ENCODE measurements at regions not wholly inside any gene's neighbourhood (a gene's known extent, or its start where the extent isn't known, plus 50 kb on each side); places are given as distances from the start of the nearest gene placed in this dataset.
"Not testable (repeated sequence)": the region's sequence is repeated elsewhere in the genome, so short reads cannot be mapped to it uniquely, and the experiment has no call there.

DNA sequence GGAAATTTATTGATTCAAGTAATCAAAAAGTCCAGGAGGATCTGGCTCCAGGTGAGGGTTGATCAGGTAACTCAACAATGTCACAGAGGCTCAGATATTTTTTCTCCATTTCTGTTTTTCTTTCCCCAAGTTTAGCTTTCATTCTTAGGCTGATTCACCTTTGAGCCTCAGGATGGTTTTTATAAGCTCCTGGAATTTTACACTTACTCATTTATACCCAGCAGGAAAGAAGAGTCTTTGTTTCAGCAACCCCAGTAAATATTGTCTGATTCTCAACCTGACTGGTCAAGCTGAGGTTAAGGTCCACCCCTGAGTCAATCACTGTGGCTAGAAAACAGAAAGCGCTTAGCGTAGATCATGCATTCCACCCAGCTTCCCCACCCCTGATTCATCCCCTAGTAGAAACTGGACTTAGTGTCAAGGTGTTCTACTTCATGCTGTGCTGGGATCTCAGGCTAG, 500.6 kb downstream of the KIF4B start:
- DNase-seq (ENCODE audit: low spot score): no peak

DNA sequence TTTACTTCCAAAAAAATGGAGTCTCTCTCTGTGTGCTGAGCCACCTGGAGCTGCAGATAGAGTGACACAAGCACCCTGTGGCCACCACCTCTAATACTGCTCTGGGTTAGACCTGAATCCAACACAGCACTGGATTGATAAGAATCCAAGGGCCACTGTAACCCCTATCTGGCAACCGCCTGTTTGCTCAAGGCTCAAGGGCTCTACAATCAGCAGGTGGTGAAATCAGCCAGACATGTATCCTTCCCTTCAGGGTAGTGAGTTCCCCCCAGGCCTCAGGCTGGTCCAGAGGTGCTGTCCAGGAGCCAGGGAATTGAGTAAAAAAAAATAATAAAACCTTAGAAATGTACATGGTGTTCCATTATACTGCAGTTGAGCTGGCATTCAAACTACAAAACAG, 509.0 kb downstream of the KIF4B start:
- no peak for DNase-seq (ENCODE audit: low spot score)

DNA sequence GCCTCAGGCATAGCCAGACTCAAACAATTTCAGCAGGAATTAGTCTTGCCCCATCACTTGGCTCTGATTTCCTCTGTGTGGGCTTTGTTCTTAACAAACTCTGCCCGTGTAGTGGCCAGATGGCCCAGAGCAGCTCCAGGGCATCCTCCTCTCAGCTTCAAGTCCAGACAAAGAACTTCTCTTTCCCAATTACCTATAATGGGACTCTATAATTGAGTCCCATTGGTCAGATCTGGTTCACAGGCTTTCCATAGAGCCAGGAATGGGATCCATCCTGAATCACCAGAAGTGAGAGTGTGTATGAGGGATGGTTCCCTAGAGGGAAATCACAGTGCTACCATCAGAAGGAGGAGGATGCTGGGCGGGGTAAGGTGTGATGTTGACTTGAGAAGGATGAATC, 515.8 kb downstream of the KIF4B start:
- DNase-seq (ENCODE audit: low spot score): no peak

DNA sequence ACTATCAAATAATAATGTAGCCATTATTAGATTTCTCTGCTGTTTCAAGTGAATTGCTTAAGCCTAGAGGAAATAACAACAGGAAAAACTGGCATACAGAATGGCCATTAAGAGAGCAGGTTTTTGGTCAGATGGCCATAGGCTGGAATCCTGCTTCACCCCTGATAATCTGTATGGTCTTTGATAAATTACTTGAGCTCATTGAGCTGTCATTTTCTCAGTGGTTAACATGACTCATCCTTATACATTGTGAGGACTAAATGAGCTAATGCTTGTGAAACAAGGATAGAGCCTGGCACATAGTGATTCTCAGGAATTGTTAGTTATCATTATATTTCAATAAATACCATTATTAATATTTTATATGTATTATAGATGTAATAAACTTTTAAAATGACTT, 516.5 kb downstream of the KIF4B start:
- no peak for DNase-seq (ENCODE audit: low spot score)

DNA sequence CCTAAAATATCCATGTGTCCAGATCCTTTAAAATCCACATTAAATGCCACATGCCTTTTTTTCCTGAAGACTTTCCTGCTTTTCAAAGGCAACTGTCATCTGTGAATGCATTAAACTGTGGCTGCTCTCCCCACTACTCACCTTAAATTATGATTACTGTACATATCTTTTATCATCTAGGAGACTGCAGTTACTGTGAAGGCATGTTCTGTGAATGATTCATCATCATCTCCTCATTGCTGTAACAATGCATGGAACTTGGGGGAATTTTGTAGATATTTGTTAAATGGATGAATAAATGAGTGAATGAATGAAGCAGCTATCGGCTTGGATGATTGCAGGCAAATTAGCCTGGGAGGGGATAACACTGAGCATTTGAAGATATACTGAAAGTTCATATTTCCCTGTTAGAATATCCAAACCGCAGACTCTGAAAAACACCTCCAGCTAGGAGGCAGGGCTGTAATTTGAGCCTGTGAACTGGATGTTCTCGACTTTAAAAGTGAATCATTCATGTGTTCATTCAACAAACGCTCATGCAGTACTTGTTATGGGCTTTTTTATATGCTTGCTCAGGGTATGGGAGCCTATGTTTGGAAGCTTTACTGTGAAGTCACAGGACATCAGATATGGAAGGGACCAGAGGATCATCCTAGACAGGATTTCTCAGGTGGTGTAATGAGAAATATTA, 519.2 kb downstream of the KIF4B start:
- DNase-seq (ENCODE audit: low spot score): no peak

DNA sequence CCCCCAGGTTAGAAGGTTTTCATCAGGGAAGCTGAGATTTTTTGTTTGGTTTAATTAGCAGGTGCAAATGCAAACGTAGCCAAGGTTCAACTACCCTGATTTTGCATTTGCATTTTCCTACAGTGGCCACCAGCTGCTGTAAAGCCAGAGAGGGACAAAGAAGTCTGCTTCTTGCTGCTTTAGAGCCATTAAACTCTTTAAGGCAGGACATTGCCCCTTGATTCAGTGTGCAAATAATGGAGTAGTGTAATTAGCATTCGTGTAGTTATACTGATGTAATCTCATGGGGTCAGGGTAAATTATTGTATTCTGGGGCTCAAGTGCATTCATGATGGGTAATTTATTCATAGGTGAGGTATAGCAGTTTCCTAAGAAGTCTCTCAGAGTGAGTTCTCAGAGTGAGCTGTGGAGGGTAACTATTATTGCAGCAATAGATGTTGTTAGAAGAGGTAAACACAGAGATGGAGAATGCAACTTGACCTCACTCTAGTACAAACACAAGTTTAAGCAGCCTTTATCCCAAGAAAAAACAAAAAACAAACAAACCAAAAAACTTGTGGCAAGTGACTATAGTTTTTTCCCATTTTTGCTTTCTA, 526.5 kb downstream of the KIF4B start:
- DNase-seq (ENCODE audit: low spot score): no peak

DNA sequence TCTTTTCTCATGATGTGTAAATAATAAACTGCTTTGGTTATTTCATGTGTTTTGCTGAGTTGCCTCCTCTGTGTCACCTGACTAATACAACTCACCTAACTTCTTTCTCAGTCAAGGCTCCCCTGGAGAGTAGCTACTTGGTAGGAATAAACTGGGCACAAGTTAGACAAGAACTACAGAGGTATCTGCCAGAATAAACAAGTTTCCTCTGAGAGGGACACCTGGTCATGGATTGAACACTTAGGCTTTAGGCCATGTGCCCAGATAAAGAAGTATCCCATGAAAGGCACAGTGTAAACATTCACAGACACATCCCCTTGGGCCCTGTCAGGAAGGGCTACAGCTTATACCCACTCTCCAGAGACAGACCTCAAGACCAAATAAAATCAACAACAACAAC, 532.5 kb downstream of the KIF4B start:
- DNase-seq (ENCODE audit: low spot score): no peak

DNA sequence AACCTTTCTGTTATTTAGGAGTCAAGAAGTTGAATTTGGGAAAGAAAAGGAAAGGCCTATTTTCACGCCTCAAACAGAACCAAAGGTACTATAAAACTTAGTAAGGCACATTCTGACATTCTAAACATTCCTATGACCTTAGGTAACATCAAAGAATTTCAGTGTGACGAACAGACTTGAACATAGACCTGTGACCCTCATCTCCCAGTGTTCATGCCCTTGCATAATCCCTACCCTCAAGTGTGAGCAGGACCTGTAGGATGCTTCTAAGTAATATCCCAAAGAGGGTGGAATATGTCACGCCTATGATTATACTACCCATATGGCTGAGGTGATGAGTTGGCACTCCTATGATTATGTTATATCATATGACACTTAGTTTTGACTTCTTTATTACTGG, 540.9 kb downstream of the KIF4B start:
- no peak for DNase-seq (ENCODE audit: low spot score)

DNA sequence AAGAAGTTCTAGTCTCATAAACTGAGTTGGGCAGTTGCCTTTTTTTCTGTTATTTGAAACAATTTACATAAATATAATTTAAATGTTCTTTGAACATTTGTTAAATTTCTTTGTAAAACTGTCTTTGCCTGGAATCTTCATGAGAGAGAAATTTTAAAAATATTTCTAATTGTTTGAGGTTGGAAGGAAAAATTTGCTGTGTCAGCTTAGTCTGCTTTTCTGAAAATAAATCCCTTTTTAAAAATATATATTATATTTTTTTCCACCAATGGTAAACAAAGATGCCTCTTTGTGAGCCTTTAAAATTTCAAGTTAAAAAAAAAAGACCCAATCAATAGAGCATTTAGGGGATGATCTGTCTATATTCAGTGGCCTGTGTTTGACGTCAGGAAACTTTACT, 542.7 kb downstream of the KIF4B start:
- DNase-seq (ENCODE audit: low spot score): no peak

DNA sequence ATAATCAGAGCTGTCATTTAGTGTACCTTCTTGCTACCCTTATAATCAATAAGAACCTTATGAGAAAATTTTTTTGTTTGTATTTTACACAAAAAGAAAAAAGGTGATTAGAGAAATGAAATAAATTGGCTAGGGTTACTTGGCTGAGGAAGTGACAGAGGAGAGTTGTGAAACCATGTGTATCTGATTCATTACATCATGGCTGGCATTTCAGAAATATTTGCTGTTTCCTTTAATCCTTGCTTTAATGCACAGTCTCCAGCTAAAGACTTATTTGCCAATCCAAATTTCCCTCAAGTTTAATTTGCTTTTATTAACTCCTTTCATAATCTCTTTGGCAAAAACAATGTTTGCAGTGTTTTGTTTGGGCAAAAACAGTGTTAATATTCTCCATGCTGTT, 543.1 kb downstream of the KIF4B start:
- no peak for DNase-seq (ENCODE audit: low spot score)

DNA sequence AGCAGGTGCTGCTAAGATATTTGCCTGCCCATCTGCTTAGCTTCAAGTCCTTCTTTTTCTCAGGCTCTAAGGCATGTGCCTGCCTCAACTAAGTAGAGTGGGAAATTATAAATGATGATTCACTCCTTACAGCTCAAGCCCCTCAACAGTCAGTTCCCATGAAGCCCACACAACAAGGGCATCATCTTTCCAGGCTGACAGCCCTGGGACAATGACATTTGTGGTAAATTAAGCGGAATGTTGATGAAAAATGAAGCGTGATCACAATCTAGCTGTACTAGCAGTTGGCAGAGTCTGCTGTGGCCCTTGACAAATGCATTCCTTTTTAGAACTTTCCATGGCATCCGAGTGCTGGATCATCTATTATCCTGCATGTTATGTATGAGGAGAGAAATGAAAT, 548.6 kb downstream of the KIF4B start:
- no peak for DNase-seq (ENCODE audit: low spot score)

DNA sequence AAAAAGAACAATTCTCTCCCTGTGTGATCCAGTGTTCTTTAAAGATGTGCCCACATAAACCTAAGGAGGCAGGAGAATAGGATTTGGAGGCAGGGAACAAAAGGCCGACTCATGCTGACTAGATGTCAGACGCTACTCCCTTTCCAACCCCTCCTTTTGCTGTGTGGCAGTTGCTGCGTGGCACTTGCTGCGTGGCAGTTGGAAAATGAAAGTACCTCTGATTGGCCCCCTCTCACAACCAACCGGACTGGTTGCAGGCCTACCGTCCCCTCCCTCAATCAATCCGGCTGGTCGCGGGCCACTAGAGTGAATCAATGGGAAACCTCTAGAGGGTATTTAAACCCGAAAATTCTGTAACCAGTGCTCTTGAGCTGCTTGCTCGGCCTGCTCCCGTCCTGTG, 551.0 kb downstream of the KIF4B start:
- DNase-seq (ENCODE audit: low spot score): no peak

DNA sequence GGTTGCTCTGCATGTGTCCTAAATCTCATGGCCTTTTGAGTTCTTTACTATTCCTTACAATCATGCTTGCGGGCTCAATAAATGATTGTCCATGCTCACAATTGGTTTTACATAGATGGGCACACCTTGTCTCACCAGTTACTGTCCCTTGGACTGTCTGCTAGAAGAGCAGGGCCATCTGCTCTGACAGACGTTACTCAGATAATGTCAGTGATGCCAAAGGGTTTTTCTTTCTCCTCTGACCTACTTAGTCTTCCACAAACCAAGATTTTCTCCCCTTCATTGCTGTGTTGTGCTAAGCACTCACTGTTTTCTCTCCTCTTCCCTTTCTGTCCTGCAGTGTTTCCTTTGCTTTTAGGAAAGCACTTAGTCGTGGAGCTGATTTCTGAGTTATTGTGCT, 562.3 kb downstream of the KIF4B start:
- DNase-seq (ENCODE audit: low spot score): no peak

DNA sequence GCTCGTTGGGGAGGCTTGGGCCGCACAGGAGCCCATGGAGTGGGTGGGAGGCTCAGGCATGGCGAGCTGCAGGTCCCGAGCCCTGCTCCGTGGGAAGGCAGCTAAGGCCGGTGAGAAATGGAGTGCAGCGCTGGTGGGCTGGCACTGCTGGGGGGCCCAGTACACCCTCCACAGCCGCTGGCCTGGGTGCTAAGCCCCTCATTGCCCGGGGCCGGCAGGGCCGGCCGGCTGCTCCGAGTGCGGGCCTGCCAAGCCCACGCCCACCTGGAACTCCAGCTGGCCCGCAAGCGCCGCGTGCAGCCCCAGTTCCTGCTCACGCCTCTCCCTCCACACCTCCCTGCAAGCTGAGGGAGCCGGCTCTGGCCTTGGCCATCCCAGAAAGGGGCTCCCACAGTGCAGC, 573.3 kb downstream of the KIF4B start:
- DNase-seq (ENCODE audit: low spot score): not testable (repeated sequence)

DNA sequence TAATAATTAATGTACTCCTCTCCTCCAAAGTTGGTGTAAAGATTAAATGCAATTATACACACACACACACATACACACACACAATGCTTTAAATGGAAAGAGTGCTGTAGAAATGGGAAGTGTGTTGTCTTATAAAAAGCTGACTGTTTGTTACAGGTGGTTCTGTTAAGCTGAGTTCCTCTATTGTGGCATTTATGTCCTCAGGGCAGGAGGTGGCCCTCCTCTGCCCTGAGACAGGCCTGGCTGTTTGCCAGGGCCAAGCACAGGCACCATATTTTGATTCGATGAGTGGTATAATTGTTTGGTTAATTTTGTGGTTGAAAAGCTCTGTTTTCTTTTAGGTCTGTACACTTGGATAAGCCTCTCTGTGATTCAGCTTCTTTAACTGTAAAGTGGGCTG, 573.9 kb downstream of the KIF4B start:
- DNase-seq (ENCODE audit: low spot score): no peak

DNA sequence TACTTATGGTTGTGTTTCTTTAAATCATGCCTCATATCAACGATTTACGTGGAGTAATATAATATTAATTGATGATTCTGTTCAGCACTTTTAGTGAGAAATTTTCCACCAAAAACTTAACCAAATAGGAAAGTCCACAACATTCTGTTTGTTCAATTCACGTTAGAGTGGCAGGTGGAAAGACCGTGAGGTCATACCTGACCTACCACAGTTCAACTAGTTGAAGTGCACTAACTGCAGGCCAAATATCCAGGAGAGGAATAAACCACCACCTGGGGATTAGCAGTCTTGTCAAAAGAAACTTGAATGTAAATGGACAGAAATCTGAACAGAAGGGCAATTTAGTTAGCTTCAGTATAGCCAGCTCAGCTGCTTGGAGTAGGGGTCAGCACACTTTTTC, 577.7 kb downstream of the KIF4B start:
- DNase-seq (ENCODE audit: low spot score): no peak

DNA sequence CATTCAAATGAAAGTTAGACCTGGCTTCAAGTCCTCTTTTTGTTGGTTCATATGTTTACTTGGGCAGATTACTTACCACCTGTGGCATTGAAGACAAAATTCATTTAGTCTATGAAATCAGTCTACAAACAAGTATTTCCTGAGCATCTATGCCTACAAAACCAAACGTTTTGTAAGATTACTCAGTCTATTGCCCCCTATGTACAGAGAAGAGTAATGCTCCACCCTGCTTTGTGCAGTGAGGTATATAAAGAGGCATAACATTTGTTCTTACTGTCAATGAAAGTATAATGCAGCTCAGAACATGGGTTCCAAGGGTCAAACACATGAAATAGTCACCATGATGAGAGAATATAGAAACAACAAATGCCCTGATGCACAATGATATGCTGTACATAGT, 580.7 kb downstream of the KIF4B start:
- DNase-seq (ENCODE audit: low spot score): no peak

DNA sequence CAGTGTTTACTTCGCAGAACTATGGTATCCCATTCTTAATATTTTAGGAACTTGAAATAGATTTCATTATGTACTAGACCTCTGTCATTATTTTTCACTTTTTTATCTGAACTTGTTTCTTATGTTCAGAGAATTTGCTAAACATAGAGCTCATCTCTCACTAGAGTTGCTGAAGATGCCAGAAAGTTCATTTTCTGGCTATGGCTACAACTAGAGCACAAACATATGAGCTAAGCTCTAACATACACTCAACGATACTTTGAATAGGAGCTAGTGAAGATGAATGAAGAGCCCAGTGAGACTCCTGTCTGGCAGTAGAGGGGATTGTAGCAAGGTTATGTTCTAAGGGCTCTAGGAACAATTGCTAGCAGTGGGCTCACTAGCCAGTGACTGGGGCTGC, 582.2 kb downstream of the KIF4B start:
- DNase-seq (ENCODE audit: low spot score): no peak

DNA sequence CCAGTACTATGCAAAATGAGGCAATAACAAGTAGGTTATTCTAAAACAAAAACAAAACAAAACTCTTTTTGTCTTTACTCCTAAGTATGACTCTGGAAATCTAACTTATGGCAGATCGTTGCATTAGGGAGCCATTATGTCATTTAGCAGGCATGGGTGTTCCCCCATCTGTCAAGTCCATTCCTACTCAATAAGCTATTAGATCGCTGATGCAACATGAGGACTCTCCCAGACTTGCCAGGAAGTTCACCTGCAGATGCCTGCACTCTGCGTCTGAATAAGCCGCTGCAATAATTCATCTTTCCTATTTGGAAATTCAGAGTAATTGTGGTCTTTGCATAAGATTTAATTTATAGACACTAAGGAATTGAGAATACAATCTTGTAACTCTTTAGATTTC, 585.0 kb downstream of the KIF4B start:
- DNase-seq (ENCODE audit: low spot score): no peak

DNA sequence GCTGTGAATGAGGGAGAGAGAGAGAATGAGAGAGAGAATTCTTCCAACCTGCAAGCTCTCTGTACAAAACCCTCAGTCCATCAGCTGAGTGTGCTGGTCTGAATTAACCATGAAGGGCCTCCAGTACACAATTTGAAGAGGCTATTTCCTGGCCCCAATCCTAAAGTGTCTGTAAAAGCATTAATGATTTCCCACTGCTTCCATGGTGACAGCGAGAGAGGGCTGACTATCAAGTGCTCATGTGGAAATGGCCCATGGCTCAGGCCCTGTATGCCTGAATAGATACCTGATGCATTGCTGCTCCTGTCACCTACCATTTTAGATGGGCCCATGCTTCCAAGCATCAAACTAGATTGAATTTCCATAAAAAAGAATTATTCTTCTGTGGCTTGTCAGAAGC, 592.4 kb downstream of the KIF4B start:
- DNase-seq (ENCODE audit: low spot score): no peak

DNA sequence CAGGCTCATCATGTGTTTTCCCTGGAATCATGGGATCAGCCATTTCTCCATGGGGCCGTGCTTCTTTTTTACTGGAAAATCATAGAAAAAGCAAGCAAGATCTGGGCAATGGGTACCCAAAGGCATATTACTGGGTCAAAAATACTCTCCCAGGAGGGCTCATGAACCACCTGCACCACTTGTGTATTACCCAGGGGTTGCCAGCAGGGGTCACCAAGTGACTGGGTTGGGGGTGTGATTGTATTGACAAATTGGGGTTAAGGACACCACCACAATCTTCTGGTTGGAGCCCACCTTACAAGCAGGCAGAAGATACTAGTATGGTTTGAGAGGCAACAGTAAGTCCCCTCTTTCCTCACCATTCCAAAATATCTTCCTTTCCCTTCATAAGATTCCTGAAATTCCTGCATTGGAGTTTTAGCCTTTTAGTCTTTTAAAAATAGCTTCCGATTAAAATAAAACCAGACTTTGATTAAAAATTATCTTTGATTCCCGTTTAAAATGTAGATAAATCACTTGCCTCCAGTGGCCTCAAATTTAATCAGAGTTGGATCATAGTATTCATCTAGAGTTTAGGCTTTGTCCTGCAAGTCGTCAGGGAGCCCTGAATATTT, 603.3 kb downstream of the KIF4B start:
- peak; percentile 93 for DNase-seq (ENCODE audit: low spot score)

DNA sequence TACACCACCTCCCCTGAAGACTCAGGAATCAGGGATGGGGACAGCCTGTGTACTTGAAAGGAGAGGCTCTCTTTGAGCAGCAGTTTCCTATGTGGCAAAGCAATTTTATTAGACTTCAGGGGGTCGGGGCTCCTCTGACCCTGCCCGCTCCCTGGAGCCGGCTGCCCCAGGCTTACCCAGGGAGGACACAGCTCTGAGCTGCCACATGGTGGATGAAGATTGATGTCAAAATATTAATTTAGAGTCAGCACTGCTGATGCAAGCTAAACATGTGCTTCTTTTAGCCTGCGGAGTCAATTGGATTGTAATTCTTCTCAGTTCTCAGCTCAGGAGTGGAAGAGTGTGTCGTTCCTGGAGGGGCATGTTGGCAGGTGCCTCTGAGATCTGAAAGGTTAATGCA, 606.1 kb downstream of the KIF4B start:
- DNase-seq (ENCODE audit: low spot score): no peak

DNA sequence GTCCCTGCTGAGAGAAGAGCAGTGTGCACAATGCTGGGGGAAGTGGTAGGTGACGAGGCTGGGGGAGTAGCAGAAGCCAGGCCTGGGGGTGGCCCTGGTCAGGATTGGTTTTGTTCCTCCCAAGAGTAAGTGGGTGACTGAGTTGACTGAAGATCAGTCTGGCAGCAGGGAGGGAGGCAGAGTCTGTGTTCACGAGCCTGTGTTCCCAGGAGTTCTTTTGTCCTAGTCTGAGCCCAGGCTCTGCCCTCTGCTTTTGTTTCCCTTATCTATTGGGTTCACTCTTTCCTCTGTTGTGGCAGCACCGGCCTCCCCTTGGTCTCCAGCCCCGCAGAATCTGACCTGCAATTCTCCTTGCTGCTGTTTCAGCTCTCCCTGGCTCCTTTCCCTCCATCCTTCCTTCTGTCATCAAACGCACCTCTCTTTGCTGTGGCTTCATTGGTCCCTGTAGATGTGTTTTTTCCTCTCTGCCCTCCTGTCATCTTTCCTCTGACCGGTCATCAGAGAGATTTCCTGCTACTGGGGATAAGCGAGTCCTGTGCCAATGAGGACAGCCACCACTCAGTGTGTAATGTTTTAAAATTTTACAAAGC, 607.4 kb downstream of the KIF4B start:
- peak; percentile 11 for DNase-seq (ENCODE audit: low spot score)

Data from iPS-NIHi11 (cell line).